MG63 (cell line): ENCODE measurements at regions not wholly inside any gene's neighbourhood (a gene's known extent, or its start where the extent isn't known, plus 50 kb on each side); places are given as distances from the start of the nearest gene placed in this dataset.

ENCODE experiments used
- DNase-seq: peaks from one replicate; pipeline ENCODE4 v3.0.0-alpha.2; 2020
- H3K27me3 ChIP-seq: fragments of 250-450 bp; sonication (Bioruptor Pico); 2 replicates; pipeline ENCODE4 v1.5.1; 2020; ENCODE audit warnings: mild to moderate bottlenecking, moderate library complexity
- H3K36me3 ChIP-seq: fragments of 250-450 bp; sonication (Bioruptor Pico); 2 replicates; pipeline ENCODE4 v1.5.1; 2020; ENCODE audit warnings: mild to moderate bottlenecking, moderate library complexity
- H3K4me3 ChIP-seq: fragments of 250-450 bp; sonication (Bioruptor Pico); 2 replicates; pipeline ENCODE4 v1.5.1; 2020; ENCODE audit warnings: mild to moderate bottlenecking, moderate library complexity
- H3K9me3 ChIP-seq: fragments of 250-450 bp; sonication (Bioruptor Pico); 2 replicates; pipeline ENCODE4 v1.5.1; 2020; ENCODE audit warnings: mild to moderate bottlenecking, moderate library complexity

DNA sequence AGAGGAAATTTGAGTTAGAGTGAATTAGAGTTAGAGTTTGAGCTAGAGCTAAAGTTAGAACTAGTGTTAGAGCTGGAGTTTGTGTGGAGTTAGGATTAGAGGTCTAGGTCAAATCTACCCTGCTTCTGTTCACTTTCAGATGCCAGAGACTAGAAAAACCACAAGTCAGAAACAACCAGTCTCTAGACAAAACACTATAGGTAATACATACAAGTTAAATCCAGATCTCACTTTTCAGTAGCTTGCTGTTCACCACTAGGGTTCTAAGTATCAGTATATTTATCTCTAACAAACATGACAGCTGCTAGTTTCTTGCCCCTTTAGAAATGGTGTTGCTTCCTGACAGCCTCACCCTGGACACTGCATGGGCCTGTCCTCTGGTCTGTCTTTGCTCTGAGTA, 300.7 kb downstream of the ARAP2 start:
- H3K9me3 ChIP-seq: no peaks in the 10 kb centered on the region
- H3K27me3 ChIP-seq: no peaks in the 10 kb centered on the region
- no peaks in the 10 kb centered on the region for H3K36me3 ChIP-seq
- H3K4me3 ChIP-seq: no peak overlapping the region
- DNase-seq: no peak

DNA sequence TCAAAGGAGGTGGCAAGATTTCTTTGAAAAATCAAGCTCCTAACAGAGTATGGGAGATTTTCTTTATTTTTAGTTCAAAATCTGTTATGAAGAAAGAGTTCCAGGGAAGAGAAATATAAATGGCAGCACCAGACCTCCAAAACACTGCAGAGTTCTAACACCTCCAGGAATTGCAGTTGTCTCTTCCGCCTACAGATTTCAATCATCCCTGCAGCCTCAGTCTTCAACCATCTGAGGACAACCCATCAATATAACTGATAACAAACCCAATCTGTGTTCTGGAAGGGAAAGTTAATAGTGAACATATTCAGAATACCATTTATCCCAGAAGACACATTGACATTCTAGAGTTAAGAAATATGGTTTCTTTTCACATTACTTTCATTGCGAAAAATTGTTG, 296.1 kb downstream of the ARAP2 start:
- no peak for DNase-seq
- H3K36me3 ChIP-seq: no peaks in the 10 kb centered on the region
- no peaks in the 10 kb centered on the region for H3K27me3 ChIP-seq
- H3K9me3 ChIP-seq: no peaks in the 10 kb centered on the region
- H3K4me3 ChIP-seq: no peak overlapping the region

DNA sequence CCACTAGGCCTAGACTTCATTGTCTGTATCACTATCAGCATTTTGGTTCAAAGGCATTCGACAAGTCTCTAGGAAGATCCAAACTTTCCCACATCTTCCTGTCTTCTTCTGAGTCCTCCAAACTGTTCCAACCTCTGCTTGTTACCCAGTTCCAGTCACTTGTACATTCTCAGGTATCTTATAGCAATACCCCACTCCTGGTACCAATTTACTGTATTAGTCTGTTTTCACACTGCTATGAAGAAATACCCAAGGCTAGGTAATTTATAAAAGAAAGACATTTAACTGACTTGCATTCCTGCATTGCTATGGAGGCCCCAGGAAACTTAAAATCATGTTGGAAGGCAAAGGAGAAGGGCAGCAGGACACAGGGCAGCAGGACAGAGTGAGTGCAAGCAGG, 293.9 kb downstream of the ARAP2 start:
- Histone ChIP-seq H3K36me3 (no peaks in the 10 kb centered on the region), H3K4me3 (no peak overlapping the region), H3K9me3 (no peaks in the 10 kb centered on the region), H3K27me3 (no peaks in the 10 kb centered on the region)
- no peak for DNase-seq

DNA sequence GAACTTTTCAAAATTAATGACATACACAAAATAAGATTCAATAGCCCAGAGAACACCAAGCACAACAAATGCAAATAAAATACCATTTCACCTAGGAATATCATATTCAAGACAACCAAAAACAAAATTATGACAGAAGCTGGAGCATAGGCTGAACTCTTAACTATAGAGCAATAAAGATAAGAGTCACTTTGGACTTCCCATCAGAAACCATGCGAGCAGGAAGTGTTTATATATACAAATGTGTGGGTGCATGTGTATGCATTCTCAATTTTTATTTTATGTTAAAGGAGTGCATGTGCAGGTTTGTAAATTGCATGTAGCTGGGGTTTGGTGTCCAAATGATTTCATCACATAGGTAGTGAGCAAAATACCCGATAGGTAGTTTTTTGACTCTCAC, 291.6 kb downstream of the ARAP2 start:
- Histone ChIP-seq H3K4me3 (no peak overlapping the region), H3K9me3 (no peaks in the 10 kb centered on the region), H3K36me3 (no peaks in the 10 kb centered on the region), H3K27me3 (no peaks in the 10 kb centered on the region)
- no peak for DNase-seq

DNA sequence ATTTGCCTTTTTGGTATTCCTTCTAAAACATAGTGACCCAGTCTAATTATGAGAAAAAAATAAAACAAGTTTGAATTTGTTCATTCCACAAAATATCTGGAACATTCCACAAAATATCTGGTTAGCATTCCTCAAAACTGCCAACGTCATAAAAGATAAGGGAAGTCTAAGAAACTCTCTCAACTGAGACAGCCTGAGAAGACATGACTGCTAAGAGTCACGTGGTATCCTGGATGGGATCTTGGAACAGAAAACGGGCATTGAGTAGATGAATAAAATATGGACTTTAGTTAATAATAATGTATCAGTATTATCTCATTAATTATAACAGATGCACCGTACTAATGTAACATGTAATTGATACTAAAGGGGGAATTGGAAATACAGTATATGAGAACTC, 280.9 kb downstream of the ARAP2 start:
- Histone ChIP-seq H3K36me3 (no peaks in the 10 kb centered on the region), H3K4me3 (no peak overlapping the region), H3K9me3 (no peaks in the 10 kb centered on the region), H3K27me3 (no peaks in the 10 kb centered on the region)
- DNase-seq: no peak

DNA sequence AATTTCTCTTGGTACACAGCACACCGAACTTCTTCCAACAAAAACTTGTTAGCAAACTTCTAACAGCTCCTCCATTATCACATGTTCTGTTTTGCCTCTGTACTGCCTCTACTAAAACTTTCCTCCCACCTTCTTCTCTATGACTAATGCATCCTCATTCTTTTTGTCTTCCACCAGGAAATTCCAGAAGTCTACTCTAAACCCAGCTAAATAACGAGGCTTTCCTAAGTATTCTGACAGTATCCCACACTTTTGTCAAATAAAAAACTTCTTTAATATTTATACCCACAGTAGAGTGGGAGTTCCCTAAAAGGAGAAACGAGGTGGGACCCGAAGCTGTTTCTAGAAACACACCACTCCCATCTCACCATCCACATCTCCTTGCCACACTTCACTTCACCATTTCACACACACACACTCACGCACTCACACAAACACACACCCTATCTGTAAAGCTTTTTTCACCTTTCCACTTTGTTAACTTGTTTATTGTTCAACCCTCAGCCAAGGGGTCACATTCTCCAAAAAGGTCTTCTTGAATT, 280.3 kb downstream of the ARAP2 start:
- no peak for DNase-seq
- H3K9me3 ChIP-seq: no peaks in the 10 kb centered on the region
- no peaks in the 10 kb centered on the region for H3K27me3 ChIP-seq
- no peak overlapping the region for H3K4me3 ChIP-seq
- no peaks in the 10 kb centered on the region for H3K36me3 ChIP-seq

DNA sequence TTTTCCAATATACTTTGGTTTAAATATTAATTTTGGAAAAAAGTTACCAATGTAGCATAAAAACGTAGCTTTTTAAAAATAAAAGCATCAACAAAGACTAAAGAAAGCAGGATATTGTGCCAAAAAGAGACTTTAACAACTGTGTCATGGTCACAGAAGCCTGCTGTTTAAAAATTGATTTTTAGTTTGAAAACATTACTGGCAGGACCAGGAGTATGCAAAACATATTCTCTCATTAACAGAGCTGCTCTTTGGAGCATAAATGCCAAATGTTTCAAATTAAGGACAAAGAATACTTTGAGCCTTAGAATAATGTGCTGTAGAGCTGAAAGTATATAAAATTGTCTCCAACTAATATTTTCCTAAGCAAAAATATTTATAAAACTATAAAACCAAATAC, 279.0 kb downstream of the ARAP2 start:
- Histone ChIP-seq H3K9me3 (no peaks in the 10 kb centered on the region), H3K36me3 (no peaks in the 10 kb centered on the region), H3K27me3 (no peaks in the 10 kb centered on the region), H3K4me3 (no peak overlapping the region)
- no peak for DNase-seq

DNA sequence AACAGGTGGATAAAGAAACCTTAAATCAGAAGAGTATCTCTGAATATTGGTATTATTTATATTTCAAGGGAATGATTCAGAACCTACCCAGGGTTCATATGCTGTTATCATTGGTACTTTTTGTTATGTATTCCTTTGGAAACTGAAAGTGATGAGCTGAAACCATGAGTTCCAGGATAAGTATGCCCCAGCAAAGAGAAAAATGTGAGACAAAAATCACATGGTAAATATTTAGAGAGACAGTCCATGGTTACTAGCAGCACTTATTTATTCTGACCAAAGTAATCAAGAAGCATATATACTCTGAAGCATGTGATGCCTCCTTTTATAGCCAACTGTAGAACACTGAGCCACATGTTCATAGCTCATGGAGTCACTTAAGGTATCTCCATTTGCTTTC, 277.7 kb downstream of the ARAP2 start:
- Histone ChIP-seq H3K4me3 (no peak overlapping the region), H3K36me3 (no peaks in the 10 kb centered on the region), H3K9me3 (no peaks in the 10 kb centered on the region), H3K27me3 (no peaks in the 10 kb centered on the region)
- no peak for DNase-seq

DNA sequence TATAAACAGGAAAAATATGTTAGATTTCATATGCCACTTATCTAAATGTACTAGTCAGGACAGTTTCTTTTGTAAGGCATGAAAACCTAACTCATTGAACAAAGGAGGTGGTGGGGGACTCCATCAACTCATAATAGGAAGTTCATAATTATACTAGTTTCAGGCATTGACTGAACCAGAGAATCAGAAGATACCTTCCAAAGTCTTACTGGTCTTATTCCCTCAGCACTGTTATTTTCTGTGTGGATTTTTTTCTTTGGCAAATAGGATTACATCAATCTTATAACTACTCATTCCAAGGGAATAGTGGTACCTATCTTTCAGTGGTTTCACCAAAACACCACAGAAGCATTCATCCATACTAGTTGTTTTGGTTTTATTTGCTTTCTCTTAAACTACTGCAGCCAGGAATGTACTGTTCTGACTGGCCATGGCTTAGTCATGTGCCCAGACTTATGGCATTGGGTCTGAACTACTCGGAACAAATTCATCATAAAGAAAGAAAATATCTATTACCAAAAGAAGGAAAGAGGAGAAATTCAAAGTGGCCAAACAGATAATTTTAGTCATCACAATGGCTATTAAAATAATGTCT, 273.9 kb downstream of the ARAP2 start:
- DNase-seq: no peak
- H3K27me3 ChIP-seq: no peaks in the 10 kb centered on the region
- no peaks in the 10 kb centered on the region for H3K36me3 ChIP-seq
- H3K4me3 ChIP-seq: no peak overlapping the region
- H3K9me3 ChIP-seq: no peaks in the 10 kb centered on the region

DNA sequence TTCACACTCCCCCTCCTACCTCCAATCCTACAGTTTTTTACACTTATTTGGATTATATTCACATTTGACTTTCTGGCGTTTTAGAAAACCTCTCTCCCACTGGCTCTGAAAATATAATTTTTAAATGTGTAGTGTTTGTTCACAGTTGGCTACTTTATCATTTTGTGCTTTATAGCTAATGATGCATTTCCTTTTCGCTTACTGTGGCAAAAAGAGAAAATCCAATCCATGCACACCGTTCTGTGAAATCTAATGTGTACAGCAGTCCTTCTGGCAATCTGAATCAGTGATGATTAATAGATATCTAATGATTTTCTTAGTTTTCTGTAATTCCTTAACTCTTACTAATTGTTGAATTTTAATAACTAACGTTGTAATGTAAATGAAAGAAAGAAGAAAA, 271.5 kb downstream of the ARAP2 start:
- Histone ChIP-seq H3K4me3 (no peak overlapping the region), H3K9me3 (no peaks in the 10 kb centered on the region), H3K27me3 (no peaks in the 10 kb centered on the region), H3K36me3 (no peaks in the 10 kb centered on the region)
- no peak for DNase-seq

DNA sequence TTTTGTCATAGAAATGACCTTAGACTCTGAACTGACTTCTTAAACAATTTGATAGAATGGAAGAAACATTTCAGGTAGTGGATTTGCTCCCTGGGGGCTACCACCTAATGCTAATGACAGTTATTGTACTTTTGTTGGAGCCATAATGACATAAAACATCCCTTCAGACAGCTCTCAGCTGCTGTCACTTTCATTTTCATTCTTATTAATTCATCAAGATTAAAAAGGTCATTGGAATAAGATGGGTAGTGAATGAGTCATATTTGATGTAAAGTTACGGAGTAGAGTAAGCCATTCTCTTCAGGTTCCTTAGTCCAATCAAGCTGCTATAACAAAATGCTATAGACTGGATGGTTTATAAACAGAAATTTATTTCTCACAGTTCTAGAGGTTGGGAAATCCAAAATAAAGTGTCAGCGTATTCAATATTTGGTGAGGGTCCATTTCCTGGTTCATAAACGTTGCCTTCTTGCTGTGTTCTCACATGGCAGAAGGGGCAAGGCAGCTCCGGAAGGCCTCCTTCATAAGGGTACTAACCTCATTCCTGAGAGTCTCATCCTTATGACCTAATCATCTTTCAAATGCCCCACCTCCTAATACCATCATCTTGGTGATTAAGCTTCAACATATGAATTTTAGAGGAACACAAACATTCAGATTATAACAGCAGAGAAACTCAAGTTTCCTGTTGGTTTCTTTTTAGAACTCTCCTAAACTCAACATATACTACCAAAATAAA, 268.5 kb downstream of the ARAP2 start:
- no peak for DNase-seq
- Histone ChIP-seq H3K4me3 (no peak overlapping the region), H3K9me3 (no peaks in the 10 kb centered on the region), H3K27me3 (no peaks in the 10 kb centered on the region), H3K36me3 (no peaks in the 10 kb centered on the region)

DNA sequence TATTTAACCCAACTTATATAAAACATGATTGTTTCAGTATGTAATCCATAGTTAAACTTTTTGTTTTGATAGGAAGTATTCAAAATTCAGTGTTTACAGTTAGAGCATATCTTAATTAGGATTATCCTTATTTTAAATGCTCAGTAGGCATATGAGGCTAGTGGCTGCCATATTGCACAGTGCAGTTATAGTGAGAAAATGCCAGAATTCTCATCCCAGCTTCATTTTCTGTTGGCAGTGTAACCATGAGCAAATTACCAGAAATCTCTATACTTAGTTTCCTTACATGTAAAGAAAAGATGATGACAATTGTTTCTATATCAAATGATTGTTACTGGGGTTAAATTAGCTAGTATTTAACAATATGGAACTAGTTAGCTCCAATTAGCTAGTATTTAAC, 265.8 kb downstream of the ARAP2 start:
- H3K9me3 ChIP-seq: no peaks in the 10 kb centered on the region
- H3K4me3 ChIP-seq: no peak overlapping the region
- H3K27me3 ChIP-seq: no peaks in the 10 kb centered on the region
- no peaks in the 10 kb centered on the region for H3K36me3 ChIP-seq
- DNase-seq: no peak

DNA sequence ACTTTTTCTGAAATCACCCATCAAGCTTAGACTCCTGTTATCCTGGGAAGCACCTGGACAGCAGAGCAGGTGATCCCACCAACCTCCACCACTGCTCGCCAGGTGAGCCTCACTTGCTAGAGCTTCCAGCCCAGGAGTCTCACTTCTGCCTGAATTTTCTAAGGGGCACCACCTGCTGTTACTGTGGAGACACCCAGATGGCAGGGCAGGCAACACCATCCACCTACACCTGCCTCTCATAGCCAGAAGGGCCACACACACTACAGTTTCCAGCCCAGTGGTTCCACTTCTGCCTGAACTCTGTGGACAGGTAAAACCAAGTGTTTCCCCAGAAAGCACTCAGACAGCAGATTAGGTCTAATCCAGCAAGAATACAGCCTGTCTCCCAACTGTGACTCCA, 262.0 kb downstream of the ARAP2 start:
- no peak for DNase-seq
- Histone ChIP-seq H3K27me3 (no peaks in the 10 kb centered on the region), H3K9me3 (no peaks in the 10 kb centered on the region), H3K36me3 (no peaks in the 10 kb centered on the region), H3K4me3 (no peak overlapping the region)

DNA sequence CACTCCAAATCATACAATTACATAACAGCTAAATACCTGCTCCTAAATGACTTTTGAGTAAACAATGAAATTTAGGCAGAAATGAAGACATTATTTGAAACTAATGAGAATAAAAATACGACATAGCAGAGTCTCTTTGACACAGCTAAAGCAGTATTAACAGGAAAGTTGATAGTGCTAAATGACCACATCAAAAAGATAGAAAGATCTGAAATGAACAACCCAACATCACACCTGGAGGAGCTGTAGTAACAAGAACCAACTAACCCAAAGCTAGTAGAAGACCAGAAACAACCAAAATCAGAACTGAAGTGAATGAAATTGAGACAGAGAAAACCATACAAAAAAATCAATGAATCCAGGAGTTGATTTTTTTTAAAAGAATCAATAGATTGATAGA, 257.8 kb downstream of the ARAP2 start:
- H3K27me3 ChIP-seq: no peaks in the 10 kb centered on the region
- no peak overlapping the region for H3K4me3 ChIP-seq
- no peak for DNase-seq
- no peaks in the 10 kb centered on the region for H3K36me3 ChIP-seq
- H3K9me3 ChIP-seq: no peaks in the 10 kb centered on the region

DNA sequence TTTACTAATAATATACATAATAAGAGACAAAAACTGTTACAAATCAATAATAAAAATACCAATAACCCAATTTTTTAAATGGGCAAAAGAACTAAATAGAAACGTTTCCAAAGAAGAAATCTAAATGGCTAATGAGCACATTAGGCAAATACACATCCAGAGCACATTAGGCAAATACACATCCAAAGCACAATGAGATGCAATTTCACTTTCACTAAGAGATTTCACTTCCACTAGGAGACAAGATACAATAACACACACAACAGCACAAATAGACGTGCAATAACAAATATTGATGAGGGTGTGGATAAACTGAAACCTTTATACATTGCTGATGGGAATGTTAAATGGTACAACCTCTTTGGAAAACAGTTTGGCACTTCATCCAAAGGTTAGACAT, 250.7 kb downstream of the ARAP2 start:
- DNase-seq: no peak
- no peaks in the 10 kb centered on the region for H3K9me3 ChIP-seq
- no peaks in the 10 kb centered on the region for H3K27me3 ChIP-seq
- no peak overlapping the region for H3K4me3 ChIP-seq
- H3K36me3 ChIP-seq: no peaks in the 10 kb centered on the region

DNA sequence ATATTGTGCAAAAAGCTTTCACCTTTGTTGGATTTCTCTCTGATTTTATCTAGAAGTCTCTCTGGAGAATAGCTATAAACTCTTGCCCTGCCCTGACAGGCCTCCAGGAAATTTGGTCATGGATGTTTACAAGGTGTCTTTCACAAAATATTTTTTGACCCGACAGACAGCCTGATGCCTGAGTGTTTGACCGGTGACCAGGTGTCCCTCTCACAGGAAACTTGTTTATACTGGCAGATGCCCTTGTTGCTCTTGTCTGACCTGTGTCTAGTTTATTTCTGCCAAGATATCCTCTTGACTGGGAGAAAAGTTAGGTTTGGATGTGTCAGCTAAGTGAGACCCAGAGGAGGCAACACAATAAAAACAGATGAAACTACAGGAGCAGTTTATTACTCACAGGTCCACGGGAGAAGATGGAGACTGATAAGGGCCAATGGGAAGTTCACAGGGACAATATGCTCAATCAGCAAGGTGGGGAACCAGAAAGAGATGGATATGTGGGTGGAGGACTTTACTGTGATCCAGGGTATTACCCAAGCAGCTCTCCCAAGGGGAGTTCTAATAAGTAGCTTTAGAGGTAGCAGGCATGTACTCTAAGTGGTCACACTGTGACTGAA, 243.3 kb downstream of the ARAP2 start:
- no peak for DNase-seq
- Histone ChIP-seq H3K4me3 (no peak overlapping the region), H3K9me3 (no peaks in the 10 kb centered on the region), H3K36me3 (no peaks in the 10 kb centered on the region), H3K27me3 (no peaks in the 10 kb centered on the region)

DNA sequence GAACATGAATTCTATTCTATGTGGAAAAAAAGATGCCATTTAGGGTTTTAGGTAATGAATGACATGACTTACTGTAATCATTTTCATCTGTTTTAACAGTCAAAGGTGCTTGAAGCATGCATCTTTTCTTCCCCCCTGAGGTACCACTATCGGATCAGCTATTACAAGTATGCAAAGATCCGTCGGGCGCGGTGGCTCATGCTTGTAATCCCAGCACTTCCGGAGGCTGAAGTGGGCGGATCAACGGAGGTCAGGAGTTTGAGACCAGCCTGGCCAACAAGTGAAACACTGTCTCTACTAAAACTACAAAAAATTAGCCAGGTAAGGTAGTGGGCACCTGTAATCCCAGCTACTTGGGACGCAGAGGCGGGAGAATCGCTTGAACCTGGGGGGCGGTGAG, 241.3 kb downstream of the ARAP2 start:
- no peak for DNase-seq
- Histone ChIP-seq H3K27me3 (no peaks in the 10 kb centered on the region), H3K9me3 (no peaks in the 10 kb centered on the region)

More for the DNA sequence above, 241.3 kb downstream of the ARAP2 start:
- H3K4me3 ChIP-seq: no peak overlapping the region
- H3K36me3 ChIP-seq: no peaks in the 10 kb centered on the region
